T-cell (primary cell): ENCODE measurements at regions not wholly inside any gene's neighbourhood (a gene's known extent, or its start where the extent isn't known, plus 50 kb on each side); places are given as distances from the start of the nearest gene placed in this dataset.
"Not testable (repeated sequence)": the region's sequence is repeated elsewhere in the genome, so short reads cannot be mapped to it uniquely, and the experiment has no call there.

Source experiments
- ATAC-seq, 4 experiments: fragments of 200-7000 bp in 3 of 4; fragments of 150-1000 bp in 1 of 4; cut with Tn5 transposase; replicated peaks in 1 of 4; 1 replicate in 3 of 4; 2 replicates in 1 of 4; pipeline ENCODE4 v1.10.0; 2021; ENCODE audit warnings: moderate library complexity in 3 of 4, mild to moderate bottlenecking in 2 of 4, moderate number of reproducible peaks in 1 of 4
- CTCF ChIA-PET, 2 donors: fragments of 300-600 bp; sonication (Branson Sonifier 250); formaldehyde crosslinking; loops; one replicate each; lab custom pipeline; 2022; ENCODE audit warnings: antibody characterized with exemption in 2 of 2; lab: Charles Lee
- POLR2A ChIA-PET, 2 donors: fragments of 300-600 bp; sonication (Branson Sonifier 250); formaldehyde crosslinking; loops; one replicate each; lab custom pipeline; 2022; ENCODE audit warnings: antibody characterized with exemption in 2 of 2; lab: Charles Lee
- DNase-seq, 35 experiments: peaks; one replicate each; pipeline versions ENCODE4 v3.0.0 to v3.0.0-alpha.2; 2013 to 2023
- H3K27ac ChIP-seq: one replicate; pipeline ENCODE4 v1.5.1; 2013; ENCODE audit warnings: low read length
- H3K27me3 ChIP-seq, 2 experiments: replicated peaks in 1 of 2; 1 replicate in 1 of 2; 2 replicates in 1 of 2; pipeline versions ENCODE4 v1.6.1 to v1.7.0; 2013; ENCODE audit warnings: low read length in 1 of 2, mixed read lengths in 1 of 2; ENCODE audit not compliant: control insufficient read depth in 2 of 2, insufficient read depth in 2 of 2; ENCODE audit errors: extremely low read depth in 1 of 2
- H3K36me3 ChIP-seq, 2 donors: 1 replicate in 1 of 2; 2 replicates in 1 of 2; pipeline versions ENCODE4 v1.6.1 to v1.7.0; 2013; ENCODE audit warnings: low read length in 1 of 2; ENCODE audit not compliant: control insufficient read depth in 2 of 2, insufficient read depth in 1 of 2; ENCODE audit errors: extremely low read depth in 1 of 2
- H3K4me1 ChIP-seq, 2 experiments: 1 replicate in 1 of 2; 2 replicates in 1 of 2; pipeline versions ENCODE4 v1.6.1 to v1.7.0; 2013; ENCODE audit warnings: low read length in 2 of 2, mixed read lengths in 1 of 2; ENCODE audit not compliant: insufficient read depth in 2 of 2, control insufficient read depth in 1 of 2; ENCODE audit errors: extremely low read depth in 1 of 2
- H3K4me3 ChIP-seq, 2 donors: 1 replicate in 1 of 2; 2 replicates in 1 of 2; pipeline versions ENCODE4 v1.5.1 to v1.7.0; 2013; ENCODE audit warnings: mild to moderate bottlenecking in 2 of 2, low read length in 1 of 2, moderate library complexity in 1 of 2; ENCODE audit not compliant: control insufficient read depth in 1 of 2; ENCODE audit errors: extremely low read depth in 1 of 2
- H3K9me3 ChIP-seq: 2 replicates; pipeline ENCODE4 v1.7.0; 2013
- H3K27ac Mint-ChIP-seq, 2 donors: one replicate each; pipeline ENCODE4 v1.8.0; 2020 to 2021; ENCODE audit warnings: mild to moderate bottlenecking in 2 of 2, mixed read lengths in 2 of 2
- H3K27me3 Mint-ChIP-seq, 2 donors: one replicate each; pipeline ENCODE4 v1.8.0; 2021 to 2022; ENCODE audit warnings: mixed read lengths in 2 of 2
- H3K36me3 Mint-ChIP-seq: one replicate; pipeline ENCODE4 v1.8.0; 2021; ENCODE audit warnings: mixed read lengths
- H3K4me1 Mint-ChIP-seq, 3 donors: one replicate each; pipeline ENCODE4 v1.8.0; 2020 to 2022; ENCODE audit warnings: mixed read lengths in 3 of 3, mild to moderate bottlenecking in 1 of 3
- H3K4me3 Mint-ChIP-seq, 3 donors: one replicate each; pipeline ENCODE4 v1.8.0; 2020 to 2022; ENCODE audit warnings: mild to moderate bottlenecking in 3 of 3, mixed read lengths in 3 of 3, moderate library complexity in 3 of 3
- H3K9me3 Mint-ChIP-seq, 3 donors: one replicate each; pipeline ENCODE4 v1.8.0; 2020 to 2022; ENCODE audit warnings: mixed read lengths in 3 of 3
- WGBS: methylation state at CpG from one replicate; pipeline ENCODE4 v1.1.5; 2013; ENCODE audit warnings: missing lambda C conversion rate; ENCODE audit not compliant: insufficient coverage; 5-methylcytosine and 5-hydroxymethylcytosine counted together

- no peak overlapping the region for H3K4me3 Mint-ChIP-seq
Measured at GRCh38 chr4:173990126-173990868, 293.2 kb downstream of the FBXO8 start.

DNA sequence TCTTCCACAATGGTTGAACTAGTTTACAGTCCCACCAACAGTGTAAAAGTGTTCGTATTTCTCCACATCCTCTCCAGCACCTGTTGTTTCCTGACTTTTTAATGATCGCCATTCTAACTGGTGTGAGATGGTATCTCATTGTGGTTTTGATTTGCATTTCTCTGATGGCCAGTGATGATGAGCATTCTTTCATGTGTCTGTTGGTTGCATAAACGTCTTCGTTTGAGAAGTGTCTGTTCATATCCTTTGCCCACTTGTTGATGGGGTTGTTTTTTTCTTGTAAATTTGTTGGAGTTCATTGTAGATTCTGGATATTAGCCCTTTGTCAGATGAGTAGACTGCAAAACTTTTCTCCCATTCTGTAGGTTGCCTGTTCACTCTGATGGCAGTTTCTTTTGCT is 319.9 kb downstream of the FBXO8 start:
- H3K9me3 ChIP-seq, H3K27me3 Mint-ChIP-seq, H3K27ac ChIP-seq, DNase-seq, H3K36me3 Mint-ChIP-seq, ATAC-seq, H3K36me3 ChIP-seq, H3K4me3 Mint-ChIP-seq, H3K4me1 ChIP-seq, POLR2A ChIA-PET, H3K4me1 Mint-ChIP-seq, H3K27me3 ChIP-seq, H3K4me3 ChIP-seq, CTCF ChIA-PET, H3K27ac Mint-ChIP-seq: not testable (repeated sequence)
- H3K9me3 Mint-ChIP-seq = peaks cover 5 to 11% (median 6%) of the 10 kb centered on the region in 3 donors
- WGBS = no CpG with 5 or more reads among the region's 4 CpGs

More at GRCh38 chr4:173990126-173990868, 293.2 kb downstream of the FBXO8 start:
- H3K9me3 ChIP-seq = no peaks in the 10 kb centered on the region
- H3K4me3 ChIP-seq = no peak overlapping the region
- POLR2A ChIA-PET = no interaction called here
- Mint-ChIP-seq H3K4me1 (no peaks in the 10 kb centered on the region), H3K9me3 (no peaks in the 10 kb centered on the region), H3K36me3 (no peaks in the 10 kb centered on the region), H3K27me3 (peaks cover 0 to 11% of the 10 kb centered on the region in 2 donors), H3K27ac (no peak overlapping the region)
- CTCF ChIA-PET = no interaction called here
- no peaks in the 10 kb centered on the region for H3K4me1 ChIP-seq
- no peak overlapping the region for H3K27ac ChIP-seq
- ATAC-seq = no peak
- DNase-seq = no peak
- 50% methylated on average over 1 of the region's 6 CpGs for WGBS
- peaks cover 0 to 2% of the 10 kb centered on the region in 2 experiments for H3K27me3 ChIP-seq
- no peaks in the 10 kb centered on the region for H3K36me3 ChIP-seq

DNA sequence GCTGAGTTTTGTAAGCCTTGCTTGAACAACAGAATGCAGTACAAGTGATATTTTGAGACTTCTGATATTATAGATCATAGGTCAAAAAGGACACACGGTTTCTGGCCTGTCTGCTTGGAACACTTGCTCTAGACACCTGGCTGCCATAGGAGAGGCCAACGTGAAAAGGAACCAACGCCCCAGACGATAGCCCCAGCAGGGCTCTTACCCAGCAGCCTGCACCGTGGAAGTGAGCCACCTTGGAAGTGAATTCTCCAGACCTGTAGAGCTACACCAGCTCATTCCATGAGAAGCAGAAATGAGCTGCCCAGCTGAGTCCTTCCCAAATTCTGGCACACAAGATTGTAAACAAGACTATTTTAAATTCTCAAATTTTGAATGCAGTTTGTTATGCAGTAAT is 323.1 kb downstream of the FBXO8 start:
- POLR2A ChIA-PET = interaction anchor here in 1 of 2 donors (0.5 kb wide), 1 partner anchor 1705 kb away, joined by 3 read pairs; no protein-coding TSS in a partner anchor
- Mint-ChIP-seq H3K4me3 (no peak overlapping the region), H3K27me3 (no peaks in the 10 kb centered on the region), H3K27ac (no peak overlapping the region), H3K36me3 (no peaks in the 10 kb centered on the region), H3K4me1 (no peaks in the 10 kb centered on the region), H3K9me3 (peaks cover 0 to 6% (median 0%) of the 10 kb centered on the region in 3 donors)
- Histone ChIP-seq H3K4me1 (no peaks in the 10 kb centered on the region), H3K9me3 (no peaks in the 10 kb centered on the region), H3K36me3 (no peaks in the 10 kb centered on the region), H3K4me3 (no peak overlapping the region), H3K27ac (no peak overlapping the region), H3K27me3 (no peaks in the 10 kb centered on the region)
- CTCF ChIA-PET = no interaction called here
- WGBS = 44% methylated on average over 5 of the region's 5 CpGs
- ATAC-seq (no peak), DNase-seq (no peak)

DNA sequence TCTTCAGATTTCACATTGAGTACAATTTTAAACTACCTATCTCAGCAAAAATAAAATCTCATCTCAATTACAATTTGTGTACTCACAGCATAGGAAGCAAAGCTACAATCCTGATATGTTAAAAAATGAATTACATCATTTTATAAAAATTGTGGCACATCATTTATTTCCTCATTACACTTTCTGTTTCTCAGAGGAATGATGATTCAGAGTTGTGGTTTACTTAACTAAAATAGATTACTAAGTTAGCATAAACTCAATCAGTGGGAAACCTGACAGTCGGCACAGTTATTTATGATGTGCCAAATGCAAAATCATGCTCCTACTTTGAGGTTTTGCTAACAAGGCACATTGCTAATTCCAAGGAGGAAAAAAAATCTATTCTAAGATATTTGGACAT is 325.0 kb downstream of the FBXO8 start:
- no peak overlapping the region for H3K27ac Mint-ChIP-seq
- no CpG with 5 or more reads among the region's 1 CpG for WGBS
- no peaks in the 10 kb centered on the region for H3K27me3 Mint-ChIP-seq
- DNase-seq (no peak), ATAC-seq (no peak)
- H3K9me3 ChIP-seq = no peaks in the 10 kb centered on the region
- no peaks in the 10 kb centered on the region for H3K36me3 ChIP-seq
- H3K27me3 ChIP-seq = no peaks in the 10 kb centered on the region
- no peak overlapping the region for H3K4me3 Mint-ChIP-seq
- no peak overlapping the region for H3K27ac ChIP-seq
- H3K4me3 ChIP-seq = no peak overlapping the region
- ChIA-PET POLR2A (no interaction called here), CTCF (no interaction called here)
- peaks cover 0 to 6% (median 0%) of the 10 kb centered on the region in 3 donors for H3K9me3 Mint-ChIP-seq
- no peaks in the 10 kb centered on the region for H3K4me1 ChIP-seq
- no peaks in the 10 kb centered on the region for H3K4me1 Mint-ChIP-seq
- no peaks in the 10 kb centered on the region for H3K36me3 Mint-ChIP-seq

DNA sequence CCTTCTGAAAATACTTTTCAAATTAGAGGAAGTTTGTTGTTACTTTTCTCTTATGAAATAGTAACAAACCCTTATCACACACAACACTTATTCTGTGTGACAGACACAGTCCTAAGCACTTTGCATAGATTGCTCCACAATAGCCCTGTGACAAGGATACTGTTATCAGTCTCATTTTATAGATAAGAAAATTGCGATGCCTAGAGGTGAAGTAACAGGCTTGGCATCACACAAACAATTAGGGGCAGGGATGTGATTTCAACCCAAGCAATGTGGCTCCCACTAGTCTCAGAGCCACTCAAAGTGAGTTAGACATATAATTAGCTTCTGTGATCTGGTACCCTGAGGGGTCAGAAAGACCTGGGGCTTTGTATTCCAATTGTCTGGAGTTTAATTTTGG is 339.9 kb downstream of the FBXO8 start:
- DNase-seq = no peak
- Histone ChIP-seq H3K27ac (no peak overlapping the region), H3K9me3 (no peaks in the 10 kb centered on the region), H3K36me3 (no peaks in the 10 kb centered on the region), H3K4me1 (no peaks in the 10 kb centered on the region), H3K27me3 (peaks cover 0 to 3% of the 10 kb centered on the region in 2 experiments), H3K4me3 (no peak overlapping the region)
- H3K27me3 Mint-ChIP-seq = no peaks in the 10 kb centered on the region
- no peak overlapping the region for H3K4me3 Mint-ChIP-seq
- POLR2A ChIA-PET = no interaction called here
- H3K36me3 Mint-ChIP-seq = no peaks in the 10 kb centered on the region
- no peaks in the 10 kb centered on the region for H3K9me3 Mint-ChIP-seq
- no peak for ATAC-seq
- no peaks in the 10 kb centered on the region for H3K4me1 Mint-ChIP-seq
- whole genome bisulfite sequencing = no CpG with 5 or more reads among the region's 1 CpG
- CTCF ChIA-PET = no interaction called here
- no peak overlapping the region for H3K27ac Mint-ChIP-seq

- ATAC-seq = no peak
- ChIA-PET POLR2A (no interaction called here), CTCF (no interaction called here)
- H3K27me3 ChIP-seq = peaks cover 0 to 3% of the 10 kb centered on the region in 2 experiments
- Mint-ChIP-seq H3K36me3 (no peaks in the 10 kb centered on the region), H3K4me3 (no peak overlapping the region), H3K27ac (no peak overlapping the region), H3K9me3 (peaks cover 0 to 6% (median 0%) of the 10 kb centered on the region in 3 donors), H3K27me3 (peaks cover 0 to 4% of the 10 kb centered on the region in 2 donors), H3K4me1 (no peaks in the 10 kb centered on the region)
- H3K27ac ChIP-seq = no peak overlapping the region
- no peak for DNase-seq
- 73% methylated on average over 2 of the region's 5 CpGs for WGBS
- H3K9me3 ChIP-seq = no peaks in the 10 kb centered on the region
- no peaks in the 10 kb centered on the region for H3K36me3 ChIP-seq
- H3K4me3 ChIP-seq = no peak overlapping the region
- H3K4me1 ChIP-seq = no peaks in the 10 kb centered on the region
Measured at GRCh38 chr4:173940146-173940545, 343.3 kb downstream of the FBXO8 start.
